Mesenchymal stem cell (in vitro differentiated cells and primary cell): ENCODE measurements at regions not wholly inside any gene's neighbourhood (a gene's known extent, or its start where the extent isn't known, plus 50 kb on each side); places are given as distances from the start of the nearest gene placed in this dataset.

ENCODE experiments used
- DNase-seq: peaks from one replicate; pipeline ENCODE4 v3.0.0-alpha.2; 2013
- H2AFZ ChIP-seq: one replicate; pipeline ENCODE4 v1.6.1; 2013; ENCODE audit warnings: low read depth, mild to moderate bottlenecking, control low read depth, inconsistent platforms, low read length, moderate library complexity
- H2AK5ac ChIP-seq: 2 replicates; pipeline ENCODE4 v1.6.1; 2013; ENCODE audit warnings: low read length, moderate library complexity, mild to moderate bottlenecking, inconsistent platforms; ENCODE audit not compliant: severe bottlenecking
- H2BK120ac ChIP-seq: one replicate; pipeline ENCODE4 v1.6.1; 2013; ENCODE audit warnings: low read depth, mild to moderate bottlenecking, inconsistent platforms, low read length, moderate library complexity
- H2BK12ac ChIP-seq, 2 experiments: one replicate each; pipeline ENCODE4 v1.6.1; 2013; ENCODE audit warnings: inconsistent platforms in 2 of 2, low read length in 2 of 2, mild to moderate bottlenecking in 2 of 2, moderate library complexity in 2 of 2, control low read depth in 1 of 2
- H2BK15ac ChIP-seq: one replicate; pipeline ENCODE4 v1.6.1; 2013; ENCODE audit warnings: mild to moderate bottlenecking, low read depth, inconsistent platforms; ENCODE audit not compliant: poor library complexity, severe bottlenecking
- H2BK5ac ChIP-seq: 2 replicates; pipeline ENCODE4 v1.6.1; 2013; ENCODE audit warnings: low read depth, mild to moderate bottlenecking, low read length, control low read depth, inconsistent platforms; ENCODE audit not compliant: poor library complexity, severe bottlenecking
- H3K14ac ChIP-seq, 2 experiments: one replicate each; pipeline ENCODE4 v1.6.1; 2013; ENCODE audit warnings: inconsistent platforms in 2 of 2, low read length in 2 of 2, control low read depth in 1 of 2, mild to moderate bottlenecking in 1 of 2, moderate library complexity in 1 of 2
- H3K18ac ChIP-seq, 2 experiments: one replicate each; pipeline ENCODE4 v1.6.1; 2013; ENCODE audit warnings: inconsistent platforms in 2 of 2, low read length in 2 of 2, control low read depth in 1 of 2, low read depth in 1 of 2, mild to moderate bottlenecking in 1 of 2
- H3K23ac ChIP-seq, 2 experiments: one replicate each; pipeline ENCODE4 v1.6.1; 2013; ENCODE audit warnings: inconsistent platforms in 2 of 2, low read length in 2 of 2, mild to moderate bottlenecking in 2 of 2, moderate library complexity in 2 of 2, control low read depth in 1 of 2
- H3K27ac ChIP-seq: 2 replicates; pipeline ENCODE4 v1.5.1; 2013; ENCODE audit warnings: mild to moderate bottlenecking, moderate library complexity, low read length, control low read depth, inconsistent platforms; ENCODE audit not compliant: poor library complexity, severe bottlenecking
- H3K27me3 ChIP-seq, 2 experiments: 2 replicates each; pipeline versions ENCODE4 v1.6.1 to v1.7.0; 2013; ENCODE audit warnings: low read length in 2 of 2, mild to moderate bottlenecking in 2 of 2, moderate library complexity in 2 of 2, control low read depth in 1 of 2, inconsistent platforms in 1 of 2; ENCODE audit not compliant: control insufficient read depth in 1 of 2, insufficient read depth in 1 of 2
- H3K36me3 ChIP-seq, 2 experiments: 2 replicates each; pipeline versions ENCODE4 v1.6.1 to v1.7.0; 2013; ENCODE audit warnings: low read length in 2 of 2, control low read depth in 1 of 2, inconsistent platforms in 1 of 2, low read depth in 1 of 2, mild to moderate bottlenecking in 1 of 2; ENCODE audit not compliant: insufficient read depth in 2 of 2, control insufficient read depth in 1 of 2
- H3K4ac ChIP-seq, 2 experiments: one replicate each; pipeline ENCODE4 v1.6.1; 2013; ENCODE audit warnings: inconsistent platforms in 2 of 2, low read length in 2 of 2, mild to moderate bottlenecking in 2 of 2, moderate library complexity in 2 of 2, control low read depth in 1 of 2, low read depth in 1 of 2
- H3K4me1 ChIP-seq: 2 replicates; pipeline ENCODE4 v1.6.1; 2013; ENCODE audit warnings: low read depth, low read length, control low read depth; ENCODE audit not compliant: control insufficient read depth, insufficient read depth
- H3K4me2 ChIP-seq: 2 replicates; pipeline ENCODE4 v1.6.1; 2013; ENCODE audit warnings: low read length, mild to moderate bottlenecking, inconsistent platforms; ENCODE audit not compliant: poor library complexity, severe bottlenecking
- H3K4me3 ChIP-seq, 2 experiments: 2 replicates each; pipeline versions ENCODE4 v1.5.1 to v1.7.0; 2013; ENCODE audit warnings: low read length in 2 of 2, mild to moderate bottlenecking in 2 of 2, control low read depth in 1 of 2, low read depth in 1 of 2; ENCODE audit not compliant: insufficient read depth in 1 of 2
- H3K79me1 ChIP-seq: replicated peaks from 2 replicates; pipeline ENCODE4 v1.6.1; 2013; ENCODE audit warnings: mild to moderate bottlenecking, control low read depth, low read length, inconsistent platforms; ENCODE audit not compliant: poor library complexity, severe bottlenecking
- H3K9ac ChIP-seq: 2 replicates; pipeline ENCODE4 v1.7.0; 2013; ENCODE audit warnings: mild to moderate bottlenecking, low read length, moderate library complexity
- H3K9me3 ChIP-seq: 2 replicates; pipeline ENCODE4 v1.7.0; 2013; ENCODE audit warnings: mild to moderate bottlenecking, low read length; ENCODE audit not compliant: control insufficient read depth
- H4K8ac ChIP-seq: one replicate; pipeline ENCODE4 v1.6.1; 2013; ENCODE audit warnings: inconsistent platforms, mild to moderate bottlenecking, low read length, moderate library complexity
- H4K91ac ChIP-seq: one replicate; pipeline ENCODE4 v1.6.1; 2013; ENCODE audit warnings: mild to moderate bottlenecking, low read length, inconsistent platforms
- WGBS: methylation state at CpG from one replicate; pipeline ENCODE4 v1.1.7; 2013; ENCODE audit warnings: mixed read lengths; 5-methylcytosine and 5-hydroxymethylcytosine counted together

GRCh38 chr2:34666821-34667220 is 1067.7 kb upstream of the FAM98A start:
- WGBS = 66% methylated on average over 4 of the region's 4 CpGs
- no peaks in the 10 kb centered on the region for H3K36me3 ChIP-seq
- H3K9me3 ChIP-seq = peaks cover 10% of the 10 kb centered on the region

GRCh38 chr2:34664266-34664665 is 1065.2 kb upstream of the FAM98A start:
- Histone ChIP-seq H2BK120ac (no peak overlapping the region), H3K23ac (no peak overlapping the region), H4K91ac (no peak overlapping the region), H3K14ac (no peak overlapping the region), H2BK12ac (no peak overlapping the region), H2BK5ac (no peak overlapping the region), H3K4me2 (no peak overlapping the region), H3K4me1 (peaks cover 2% of the 10 kb centered on the region), H3K18ac (no peak overlapping the region), H3K27me3 (no peaks in the 10 kb centered on the region), H2BK15ac (no peak overlapping the region), H3K9ac (no peak overlapping the region), H2AK5ac (no peak overlapping the region), H2AFZ (no peak overlapping the region), H3K4ac (no peak overlapping the region), H3K36me3 (no peaks in the 10 kb centered on the region), H3K27ac (no peak overlapping the region), H3K9me3 (peaks cover 9% of the 10 kb centered on the region), H3K79me1 (no peaks in the 10 kb centered on the region), H4K8ac (no peak overlapping the region), H3K4me3 (no peak overlapping the region)
- no peak for DNase-seq
- no CpG with 5 or more reads among the region's 3 CpGs for WGBS

More at GRCh38 chr2:34666821-34667220, 1067.7 kb upstream of the FAM98A start:
- Histone ChIP-seq H3K4me3 (no peak overlapping the region), H2AK5ac (no peak overlapping the region), H3K27ac (no peak overlapping the region), H3K4me2 (no peak overlapping the region), H4K8ac (no peak overlapping the region), H2BK15ac (no peak overlapping the region), H3K4me1 (peaks cover 2% of the 10 kb centered on the region), H3K18ac (no peak overlapping the region), H3K9ac (no peak overlapping the region), H2BK5ac (no peak overlapping the region), H2BK120ac (no peak overlapping the region), H2BK12ac (no peak overlapping the region), H3K27me3 (no peaks in the 10 kb centered on the region), H3K14ac (no peak overlapping the region), H2AFZ (no peak overlapping the region), H4K91ac (no peak overlapping the region), H3K79me1 (no peaks in the 10 kb centered on the region), H3K4ac (no peak overlapping the region), H3K23ac (no peak overlapping the region)
- DNase-seq = no peak

GRCh38 chr2:34663314-34663713 is 1064.2 kb upstream of the FAM98A start:
- H3K9ac ChIP-seq = no peak overlapping the region
- WGBS = no CpG with 5 or more reads among the region's 2 CpGs
- no peak overlapping the region for H3K27ac ChIP-seq
- peaks cover 9% of the 10 kb centered on the region for H3K9me3 ChIP-seq
- no peak overlapping the region for H4K8ac ChIP-seq
- no peak overlapping the region for H2BK120ac ChIP-seq
- no peak overlapping the region for H2AFZ ChIP-seq
- no peak overlapping the region for H3K14ac ChIP-seq
- no peak overlapping the region for H3K4me2 ChIP-seq
- H3K4ac ChIP-seq = no peak overlapping the region
- DNase-seq = no peak
- no peak overlapping the region for H2BK12ac ChIP-seq
- no peaks in the 10 kb centered on the region for H3K79me1 ChIP-seq
- H3K4me1 ChIP-seq = peaks cover 2% of the 10 kb centered on the region
- H3K23ac ChIP-seq = no peak overlapping the region
- H2BK15ac ChIP-seq = no peak overlapping the region
- no peak overlapping the region for H4K91ac ChIP-seq
- no peaks in the 10 kb centered on the region for H3K36me3 ChIP-seq
- H3K18ac ChIP-seq = no peak overlapping the region
- no peak overlapping the region for H3K4me3 ChIP-seq
- no peak overlapping the region for H2BK5ac ChIP-seq
- H3K27me3 ChIP-seq = no peaks in the 10 kb centered on the region
- H2AK5ac ChIP-seq = no peak overlapping the region

GRCh38 chr2:34660741-34661140 is 1061.6 kb upstream of the FAM98A start:
- Histone ChIP-seq H3K4me2 (no peak overlapping the region), H3K4me3 (no peak overlapping the region), H2AFZ (no peak overlapping the region), H3K27me3 (no peaks in the 10 kb centered on the region), H4K91ac (no peak overlapping the region), H3K14ac (no peak overlapping the region), H2BK5ac (no peak overlapping the region), H3K4ac (no peak overlapping the region), H3K23ac (no peak overlapping the region), H3K18ac (no peak overlapping the region), H3K27ac (no peak overlapping the region), H4K8ac (no peak overlapping the region), H3K4me1 (peaks cover 2% of the 10 kb centered on the region), H3K9ac (no peak overlapping the region), H3K79me1 (no peaks in the 10 kb centered on the region), H2BK120ac (no peak overlapping the region), H2BK15ac (no peak overlapping the region), H2AK5ac (no peak overlapping the region), H2BK12ac (no peak overlapping the region), H3K36me3 (no peaks in the 10 kb centered on the region), H3K9me3 (peaks cover 9% of the 10 kb centered on the region)
- 100% methylated on average over 3 of the region's 4 CpGs for WGBS
- DNase-seq = no peak
